Activated CD4-positive, alpha-beta T cell treated with anti-CD3 and anti-CD28 coated beads, Interleukin-2, amount 50 U/mL, for 48 hours (primary cell): ENCODE measurements at regions not wholly inside any gene's neighbourhood (a gene's known extent, or its start where the extent isn't known, plus 50 kb on each side); places are given as distances from the start of the nearest gene placed in this dataset.

Source experiments
- DNase-seq, 2 experiments: peaks; one replicate each; pipeline ENCODE4 v3.0.0-alpha.2; 2020

DNA sequence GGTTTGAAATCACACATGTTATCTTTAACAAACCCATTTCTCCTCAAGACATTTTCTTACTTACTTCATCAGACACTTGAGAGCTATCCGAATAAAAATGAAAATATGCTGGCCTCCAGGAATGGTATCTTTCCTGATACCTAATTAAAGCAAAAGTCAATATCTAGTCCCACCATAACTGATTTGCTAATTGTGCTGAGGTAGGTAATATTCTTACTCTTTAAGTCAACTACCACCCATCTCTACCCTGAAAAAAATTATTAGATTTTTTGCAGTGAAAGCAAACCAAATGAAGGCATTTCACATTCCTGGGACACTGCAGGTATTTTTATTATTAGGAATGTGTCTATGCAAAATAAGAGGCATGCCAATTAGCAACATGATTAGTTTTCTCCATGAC lies 175.8 kb downstream of the QDPR start:
- no peak for DNase-seq

- peak in 1 of 2 experiments; percentile 10 for DNase-seq
Measured at GRCh38 chr4:17335371-17335770, 176.5 kb downstream of the QDPR start.

- no peak for DNase-seq
Measured at GRCh38 chr4:17332478-17332877, 179.4 kb downstream of the QDPR start.

- no peak for DNase-seq
Measured at GRCh38 chr4:17329046-17329445, 182.8 kb downstream of the QDPR start.

DNA sequence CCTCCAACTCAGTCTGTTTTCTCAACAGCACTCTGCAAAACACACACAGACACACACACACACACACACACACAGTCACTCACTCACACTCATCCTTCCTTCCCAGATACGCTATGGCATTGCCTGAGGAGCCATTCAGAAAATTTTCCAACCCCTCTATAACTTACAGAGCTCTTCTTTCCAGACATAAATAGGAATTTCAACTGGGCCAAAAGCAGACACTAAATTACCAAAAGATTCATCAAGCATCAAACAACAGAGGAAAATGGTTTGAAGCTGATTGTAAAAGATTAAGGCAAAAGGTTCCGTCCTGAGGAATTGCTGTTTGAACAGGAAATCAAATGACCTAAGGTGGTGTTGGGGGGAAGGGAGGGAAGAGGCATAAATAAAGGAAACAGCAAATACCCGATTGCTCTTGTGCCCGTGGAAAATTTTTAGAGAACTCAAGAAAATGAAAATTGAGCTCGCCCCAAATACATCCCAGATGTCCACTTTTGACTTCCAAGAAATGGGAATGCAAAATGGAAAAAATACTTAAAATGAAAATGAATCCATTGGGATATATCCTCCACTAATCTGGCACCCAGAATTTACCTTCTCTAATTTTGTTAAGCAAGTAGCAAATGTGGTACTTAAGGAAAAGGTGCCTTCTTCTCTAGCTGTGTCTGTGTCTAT lies 183.6 kb downstream of the QDPR start:
- DNase-seq, result no peak

- DNase-seq, result no peak
Measured at GRCh38 chr4:17327591-17327990, 184.3 kb downstream of the QDPR start.

- no peak for DNase-seq
Measured at GRCh38 chr4:17326756-17327155, 185.1 kb downstream of the QDPR start.

GRCh38 chr4:17325098-17325497 lies 186.8 kb downstream of the QDPR start:
- no peak for DNase-seq

DNA sequence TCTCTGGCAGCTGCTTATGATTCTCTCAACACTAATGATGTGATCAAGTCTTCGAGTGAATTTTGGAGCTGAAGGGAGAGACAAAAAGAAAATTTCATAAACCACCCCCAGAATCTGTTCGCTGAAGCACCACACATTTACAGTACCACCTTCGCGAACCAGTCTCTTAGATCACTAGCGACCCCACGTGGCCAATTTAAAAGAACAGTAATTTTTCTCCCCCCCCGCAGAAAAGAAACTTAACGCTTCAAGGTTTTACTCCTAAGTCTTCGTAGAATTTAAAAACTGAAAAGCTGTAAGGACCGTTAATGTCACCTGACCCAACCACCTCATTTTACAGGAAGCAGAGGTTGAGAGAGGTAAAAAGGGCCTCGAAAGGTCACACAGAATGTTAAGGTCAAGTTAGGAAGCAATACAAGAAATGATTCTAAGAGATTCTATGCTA lies 187.5 kb downstream of the QDPR start:
- DNase-seq, result peak; percentile 39 to 61

GRCh38 chr4:17323554-17324385 lies 188.1 kb downstream of the QDPR start:
- no peak for DNase-seq

- no peak for DNase-seq
Measured at GRCh38 chr4:17322514-17322913, 189.4 kb downstream of the QDPR start.

DNA sequence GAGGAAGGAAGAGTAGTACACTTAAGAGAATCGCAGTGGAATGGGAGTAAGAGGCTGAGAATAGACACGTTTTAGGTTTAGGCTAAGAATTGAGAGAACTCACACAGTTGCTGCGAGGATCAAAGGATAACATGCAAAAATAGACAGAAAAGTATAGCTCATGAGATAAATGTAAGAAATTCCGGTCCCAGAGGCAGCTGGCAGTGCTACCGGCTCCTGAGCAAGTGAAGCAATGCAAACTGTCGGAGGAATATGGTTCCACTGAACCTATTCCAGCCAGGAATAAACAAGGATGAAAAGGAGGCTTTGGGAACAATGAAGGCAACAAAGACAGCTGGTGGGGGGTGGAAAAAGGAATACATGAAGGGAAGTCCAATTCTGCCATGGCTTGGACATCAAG lies 191.8 kb downstream of the QDPR start:
- DNase-seq, result no peak

GRCh38 chr4:17317526-17317925 lies 194.4 kb downstream of the QDPR start:
- DNase-seq, result no peak

DNA sequence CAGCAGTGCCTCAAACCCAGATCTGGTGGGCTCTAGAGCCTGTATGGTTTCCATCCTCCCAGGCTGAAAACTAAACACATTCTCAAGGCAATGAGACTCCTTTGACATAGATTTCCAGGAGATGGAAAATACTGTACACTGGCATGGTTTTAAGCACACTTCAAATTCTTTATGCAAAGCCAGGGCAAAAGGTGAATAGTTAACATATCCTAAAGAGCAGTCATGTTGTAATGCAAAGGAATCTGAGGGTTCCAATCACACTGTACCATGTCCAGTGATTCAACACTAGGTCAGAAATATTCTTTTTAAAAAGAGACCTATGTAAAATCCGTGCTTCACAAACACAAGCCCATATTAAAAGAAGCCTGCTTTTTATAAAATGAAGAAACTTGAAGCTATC lies 195.3 kb downstream of the QDPR start:
- no peak for DNase-seq

DNA sequence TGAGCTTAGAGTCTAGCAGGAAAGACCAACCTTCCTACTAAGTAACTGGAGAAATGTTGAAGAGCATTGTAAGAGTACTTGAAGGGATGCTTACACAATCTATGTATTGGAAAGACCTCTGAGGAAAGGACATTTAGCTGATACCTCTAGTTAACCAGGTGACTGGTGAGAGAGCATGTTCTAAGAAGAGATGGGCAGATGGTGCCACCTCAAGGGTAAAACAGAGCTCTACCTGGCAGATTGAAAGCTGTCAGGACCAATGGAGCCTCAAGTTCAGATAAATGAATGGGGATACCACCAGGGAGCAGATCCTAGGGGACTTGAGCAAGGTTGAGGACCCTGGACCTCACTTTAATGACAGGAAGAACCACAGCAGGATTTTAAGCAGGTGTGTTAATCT lies 196.4 kb downstream of the QDPR start:
- DNase-seq, result no peak

DNA sequence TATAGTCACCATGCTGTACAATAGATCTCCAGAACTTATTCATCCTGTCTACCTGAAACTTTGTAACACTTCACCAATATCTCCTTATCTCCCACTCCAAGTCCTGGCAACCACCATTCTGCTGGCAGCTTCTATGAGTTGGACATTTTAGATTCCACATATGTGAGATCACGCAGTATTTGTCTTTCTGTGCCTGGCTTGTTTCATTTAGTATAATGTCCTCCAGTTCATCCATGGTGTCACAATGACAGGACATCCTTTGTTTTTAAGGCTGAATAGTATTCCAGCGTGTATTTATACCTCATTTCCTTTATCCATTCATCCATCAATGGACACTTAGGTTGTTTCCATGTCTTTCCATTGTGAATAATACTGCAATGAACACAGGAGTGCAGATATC lies 198.7 kb downstream of the QDPR start:
- no peak for DNase-seq

DNA sequence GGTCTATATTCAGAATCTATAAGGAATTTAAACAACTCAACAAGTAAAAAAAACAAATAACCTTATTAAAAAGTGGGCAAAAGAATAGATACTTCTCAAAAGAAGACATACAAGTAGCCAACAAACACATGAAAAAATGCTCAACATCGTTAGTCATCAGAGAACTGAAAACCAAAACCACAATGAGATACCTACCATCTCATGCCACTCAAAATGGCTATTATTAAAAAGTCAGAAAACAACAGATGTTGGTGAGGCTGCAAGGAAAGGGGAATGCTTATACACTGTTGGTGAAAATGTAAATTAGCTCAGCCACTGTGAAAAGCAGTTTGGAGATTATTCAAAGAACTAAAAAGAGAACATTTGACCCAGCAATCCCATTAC lies 201.6 kb downstream of the QDPR start:
- no peak for DNase-seq

GRCh38 chr4:17309567-17310268 lies 202.2 kb downstream of the QDPR start:
- no peak for DNase-seq

GRCh38 chr4:17301869-17302268 lies 210.0 kb downstream of the QDPR start:
- no peak for DNase-seq

GRCh38 chr4:17301266-17301665 lies 210.6 kb downstream of the QDPR start:
- DNase-seq, result no peak

DNA sequence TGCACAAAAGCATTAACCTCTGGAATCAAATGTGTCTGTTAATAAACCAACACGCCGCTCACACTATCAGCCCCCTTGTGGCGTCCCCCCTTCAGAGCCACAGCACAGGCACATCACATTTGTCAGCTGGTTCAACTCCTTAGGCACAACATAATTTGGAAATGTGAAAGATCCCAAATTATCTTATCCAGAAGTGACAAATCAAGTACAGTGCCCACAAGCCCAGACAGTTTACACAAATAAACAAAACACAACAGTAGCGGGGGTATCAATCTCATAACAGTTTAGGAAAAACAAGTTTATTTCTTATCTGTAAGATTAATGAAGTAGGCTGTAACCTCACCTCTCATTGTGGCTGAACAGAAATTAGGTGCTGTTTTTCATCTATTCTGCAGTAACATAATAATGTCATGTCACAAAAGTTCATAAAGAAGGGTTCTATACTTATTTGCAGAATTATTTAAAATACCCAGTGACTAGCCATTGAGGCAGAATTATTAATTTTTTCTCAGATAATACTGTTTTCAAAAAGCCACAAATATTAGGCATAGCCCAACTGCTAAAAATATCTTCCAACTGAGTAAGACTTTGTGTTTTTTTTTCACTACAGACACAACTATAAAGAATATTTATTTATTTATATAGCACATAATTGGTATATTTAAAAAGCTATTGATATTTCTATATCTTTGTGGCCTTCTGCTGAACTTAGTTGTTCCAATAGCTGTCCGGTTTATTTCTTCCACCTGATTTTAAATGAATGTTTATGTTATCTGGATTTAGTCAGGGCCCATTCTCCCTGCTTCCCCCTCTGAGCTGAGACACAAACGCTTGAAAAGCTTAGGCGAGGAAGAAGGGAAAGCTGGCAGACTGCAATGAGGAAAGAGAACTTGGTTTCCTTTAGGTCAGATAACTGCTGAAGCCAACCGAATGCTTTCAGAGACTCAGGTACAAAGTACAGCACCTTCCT lies 214.7 kb downstream of the QDPR start:
- no peak for DNase-seq

- no peak for DNase-seq
Measured at GRCh38 chr4:17293901-17294300, 218.0 kb downstream of the QDPR start.

GRCh38 chr4:17288151-17288550 lies 223.7 kb downstream of the QDPR start:
- no peak for DNase-seq
